IPS-20b (cell line): ENCODE measurements at regions not wholly inside any gene's neighbourhood (a gene's known extent, or its start where the extent isn't known, plus 50 kb on each side); places are given as distances from the start of the nearest gene placed in this dataset.

ENCODE experiments used
- H3K27ac ChIP-seq: one replicate; pipeline ENCODE4 v1.5.1; 2013; ENCODE audit warnings: low read length
- H3K27me3 ChIP-seq: 2 replicates; pipeline ENCODE4 v1.6.1; 2013; ENCODE audit warnings: mild to moderate bottlenecking, low read length, inconsistent platforms; ENCODE audit not compliant: insufficient read depth
- H3K36me3 ChIP-seq: 2 replicates; pipeline ENCODE4 v1.6.1; 2013; ENCODE audit warnings: low read depth, mild to moderate bottlenecking, inconsistent platforms, low read length, moderate library complexity; ENCODE audit not compliant: insufficient read depth
- H3K4me1 ChIP-seq: 2 replicates; pipeline ENCODE4 v1.6.1; 2013; ENCODE audit warnings: mild to moderate bottlenecking, control low read depth, inconsistent platforms, low read length, moderate library complexity; ENCODE audit not compliant: insufficient read depth
- H3K4me3 ChIP-seq: 2 replicates; pipeline ENCODE4 v1.5.1; 2013; ENCODE audit warnings: mild to moderate bottlenecking, low read length, inconsistent platforms
- H3K9ac ChIP-seq: 2 replicates; pipeline ENCODE4 v1.6.1; 2013; ENCODE audit warnings: low read depth, mild to moderate bottlenecking, inconsistent platforms, low read length, moderate library complexity
- H3K9me3 ChIP-seq: 2 replicates; pipeline ENCODE4 v1.6.1; 2013; ENCODE audit warnings: mild to moderate bottlenecking, low read depth, low read length, inconsistent platforms; ENCODE audit not compliant: insufficient read depth

GRCh38 chr3:159137949-159138348 is 336.1 kb downstream of the MFSD1 start:
- no peak overlapping the region for H3K9ac ChIP-seq
- H3K4me3 ChIP-seq, result no peak overlapping the region
- H3K36me3 ChIP-seq, result no peaks in the 10 kb centered on the region
- H3K27ac ChIP-seq, result no peak overlapping the region
- no peaks in the 10 kb centered on the region for H3K9me3 ChIP-seq
- no peaks in the 10 kb centered on the region for H3K4me1 ChIP-seq
- no peaks in the 10 kb centered on the region for H3K27me3 ChIP-seq

DNA sequence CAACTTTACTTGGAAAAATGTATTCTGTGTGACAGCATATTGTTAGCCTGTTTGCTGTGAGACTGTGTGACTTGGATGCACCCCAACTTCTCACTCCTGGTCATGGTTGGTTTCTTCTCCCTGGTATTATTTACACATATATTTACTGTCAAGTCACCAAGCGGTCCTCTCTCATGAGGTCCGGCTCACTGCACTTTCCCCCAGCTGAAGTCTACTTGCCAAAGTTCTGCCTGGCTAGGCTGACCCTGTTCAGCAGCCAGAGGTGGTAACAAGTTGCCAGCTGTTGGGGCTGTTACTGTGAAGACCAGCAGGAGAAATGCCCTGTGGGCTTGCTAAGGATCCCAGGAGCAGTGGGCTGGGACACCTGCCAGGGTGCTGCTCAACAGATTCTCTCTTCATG is 337.5 kb downstream of the MFSD1 start:
- Histone ChIP-seq H3K27me3 (no peaks in the 10 kb centered on the region), H3K4me3 (no peak overlapping the region), H3K27ac (no peak overlapping the region), H3K4me1 (no peaks in the 10 kb centered on the region), H3K9ac (no peak overlapping the region), H3K36me3 (no peaks in the 10 kb centered on the region), H3K9me3 (no peaks in the 10 kb centered on the region)

DNA sequence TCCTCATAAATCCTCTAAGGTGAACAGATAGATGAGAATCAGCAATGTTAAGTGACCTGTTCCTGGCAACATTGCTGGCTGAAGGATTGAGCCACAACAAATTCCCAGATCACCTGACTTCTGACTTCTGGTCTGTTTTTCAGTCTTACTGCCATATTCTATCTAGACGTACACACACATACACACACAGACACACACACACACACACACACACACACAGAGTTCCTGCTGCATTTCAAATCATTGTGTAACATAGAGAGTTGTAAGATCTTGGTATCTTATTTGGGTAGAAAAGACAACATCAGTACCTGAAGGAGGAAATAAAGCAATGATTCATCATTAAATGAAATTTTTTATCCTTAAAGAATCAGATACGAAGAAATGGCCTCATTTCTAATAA is 342.6 kb downstream of the MFSD1 start:
- H3K36me3 ChIP-seq, result no peaks in the 10 kb centered on the region
- H3K27ac ChIP-seq, result no peak overlapping the region
- H3K9me3 ChIP-seq, result no peaks in the 10 kb centered on the region
- no peaks in the 10 kb centered on the region for H3K27me3 ChIP-seq
- no peaks in the 10 kb centered on the region for H3K4me1 ChIP-seq
- no peak overlapping the region for H3K9ac ChIP-seq
- no peak overlapping the region for H3K4me3 ChIP-seq

DNA sequence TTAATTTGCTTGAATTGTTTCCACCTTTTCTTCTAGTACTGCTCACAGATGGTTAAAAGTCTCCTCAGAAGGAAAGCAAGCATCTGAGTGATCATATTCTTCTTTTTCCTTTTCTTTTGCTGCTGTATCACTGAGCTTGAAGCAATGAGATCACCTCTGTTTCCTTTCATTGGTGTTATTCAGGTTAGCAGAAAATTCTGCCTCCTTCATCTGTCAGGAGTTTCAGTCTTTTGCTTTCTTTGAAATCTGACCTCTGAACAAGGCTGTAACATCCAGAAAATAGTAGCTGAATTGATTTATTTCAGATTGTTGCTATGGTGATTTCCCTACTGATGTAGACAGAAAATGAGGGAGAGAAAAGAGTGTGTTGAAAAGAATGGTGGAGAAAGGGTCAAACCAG is 343.0 kb downstream of the MFSD1 start:
- no peaks in the 10 kb centered on the region for H3K36me3 ChIP-seq
- H3K27me3 ChIP-seq, result no peaks in the 10 kb centered on the region
- no peak overlapping the region for H3K9ac ChIP-seq
- no peaks in the 10 kb centered on the region for H3K4me1 ChIP-seq
- no peaks in the 10 kb centered on the region for H3K9me3 ChIP-seq
- no peak overlapping the region for H3K4me3 ChIP-seq
- H3K27ac ChIP-seq, result no peak overlapping the region

DNA sequence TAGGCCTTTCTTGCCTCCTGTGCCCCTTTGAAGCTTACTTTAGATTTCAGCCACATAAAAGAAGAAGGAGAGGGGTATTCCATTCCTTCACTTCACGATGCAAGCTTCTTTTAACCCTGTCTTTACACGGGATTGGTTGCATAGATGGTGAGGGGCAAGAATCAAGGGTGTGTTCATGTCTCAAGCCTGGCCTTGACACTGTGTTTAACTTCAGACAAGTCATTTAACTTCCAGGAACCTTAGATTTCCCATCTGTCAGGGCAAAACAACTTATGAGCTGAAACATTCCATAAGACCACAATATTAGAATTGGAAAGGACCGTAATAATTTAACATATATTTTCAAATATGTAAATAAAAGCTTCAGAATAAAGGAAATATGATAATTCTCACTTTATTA is 344.5 kb downstream of the MFSD1 start:
- Histone ChIP-seq H3K9ac (no peak overlapping the region), H3K36me3 (no peaks in the 10 kb centered on the region), H3K27ac (no peak overlapping the region), H3K27me3 (no peaks in the 10 kb centered on the region; the same call in 1 of the 2 replicates), H3K4me3 (no peak overlapping the region), H3K4me1 (no peaks in the 10 kb centered on the region), H3K9me3 (no peaks in the 10 kb centered on the region)

DNA sequence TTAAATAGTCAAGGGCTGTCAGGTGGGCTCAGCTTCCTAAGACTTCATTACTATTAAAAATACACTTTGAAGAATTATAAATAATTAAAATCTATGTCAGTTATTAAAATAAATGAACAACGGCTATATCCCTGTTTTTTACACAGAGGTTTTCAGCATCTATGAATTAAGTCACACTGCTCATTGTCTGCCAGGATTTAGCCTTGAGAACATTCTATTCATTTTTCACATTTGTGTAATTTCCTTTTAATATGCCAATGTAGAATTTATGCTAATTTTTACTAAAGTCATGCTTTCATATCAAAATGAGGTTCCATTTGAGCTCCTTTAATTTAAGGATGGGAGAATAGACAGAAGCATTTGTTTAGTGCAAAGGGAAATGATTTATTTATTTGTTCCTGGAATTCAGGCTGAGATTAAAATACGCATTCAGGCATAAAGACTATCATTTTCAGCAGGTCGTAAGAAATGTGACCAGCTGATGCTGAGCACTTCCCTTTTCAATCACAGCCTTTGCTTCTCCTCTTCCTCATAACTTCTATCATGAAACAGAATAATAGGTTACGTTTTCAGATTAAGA is 345.1 kb downstream of the MFSD1 start:
- Histone ChIP-seq H3K36me3 (no peaks in the 10 kb centered on the region), H3K4me3 (no peak overlapping the region)

DNA sequence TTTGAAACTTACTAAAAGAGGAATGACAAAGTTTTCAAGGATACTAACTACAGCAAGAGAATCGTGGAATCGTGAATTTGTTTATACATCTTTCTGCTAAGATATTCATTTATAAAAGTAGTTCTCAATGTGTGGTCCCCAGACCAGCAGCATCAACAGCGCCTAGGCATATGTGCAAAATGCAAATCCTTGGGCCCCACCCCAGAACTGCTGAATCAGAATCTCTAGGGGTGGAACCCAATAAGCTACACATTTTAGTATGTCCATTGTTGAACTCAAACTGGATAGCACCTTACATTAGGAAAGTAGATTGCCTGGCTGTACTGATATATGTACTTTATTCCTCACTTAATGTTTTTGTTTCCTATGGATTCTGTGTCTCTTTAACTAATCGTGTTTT is 346.0 kb downstream of the MFSD1 start:
- Histone ChIP-seq H3K9me3 (no peaks in the 10 kb centered on the region), H3K27me3 (no peaks in the 10 kb centered on the region; the same call in 1 of the 2 replicates)

More for the DNA sequence above, 345.1 kb downstream of the MFSD1 start:
- Histone ChIP-seq H3K9me3 (no peaks in the 10 kb centered on the region), H3K27ac (no peak overlapping the region), H3K9ac (no peak overlapping the region), H3K27me3 (no peaks in the 10 kb centered on the region; the same call in 1 of the 2 replicates), H3K4me1 (no peaks in the 10 kb centered on the region)

DNA sequence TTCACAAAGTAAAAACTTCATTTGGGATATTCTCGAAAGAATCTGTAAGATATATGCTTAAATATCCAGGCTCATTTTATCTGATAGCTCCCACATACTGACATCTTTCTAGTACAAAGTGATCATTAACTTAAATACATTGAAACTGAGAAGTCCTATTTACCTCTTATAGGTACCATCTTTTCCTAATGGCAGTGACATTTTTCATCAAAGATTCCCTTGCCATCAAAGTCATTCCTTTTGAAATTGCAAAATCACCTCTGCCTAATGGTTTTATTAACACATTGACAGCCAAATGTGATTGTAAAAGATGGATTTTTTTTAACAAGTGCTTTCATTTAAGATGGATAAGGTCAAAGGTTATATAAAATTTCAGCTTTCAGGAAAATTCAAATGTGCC is 346.6 kb downstream of the MFSD1 start:
- Histone ChIP-seq H3K36me3 (no peaks in the 10 kb centered on the region), H3K4me1 (no peaks in the 10 kb centered on the region), H3K9ac (no peak overlapping the region), H3K4me3 (no peak overlapping the region), H3K27ac (no peak overlapping the region), H3K27me3 (no peaks in the 10 kb centered on the region; the same call in 1 of the 2 replicates), H3K9me3 (no peaks in the 10 kb centered on the region)

More for the DNA sequence above, 346.0 kb downstream of the MFSD1 start:
- Histone ChIP-seq H3K9ac (no peak overlapping the region), H3K36me3 (no peaks in the 10 kb centered on the region), H3K27ac (no peak overlapping the region), H3K4me1 (no peaks in the 10 kb centered on the region), H3K4me3 (no peak overlapping the region)

DNA sequence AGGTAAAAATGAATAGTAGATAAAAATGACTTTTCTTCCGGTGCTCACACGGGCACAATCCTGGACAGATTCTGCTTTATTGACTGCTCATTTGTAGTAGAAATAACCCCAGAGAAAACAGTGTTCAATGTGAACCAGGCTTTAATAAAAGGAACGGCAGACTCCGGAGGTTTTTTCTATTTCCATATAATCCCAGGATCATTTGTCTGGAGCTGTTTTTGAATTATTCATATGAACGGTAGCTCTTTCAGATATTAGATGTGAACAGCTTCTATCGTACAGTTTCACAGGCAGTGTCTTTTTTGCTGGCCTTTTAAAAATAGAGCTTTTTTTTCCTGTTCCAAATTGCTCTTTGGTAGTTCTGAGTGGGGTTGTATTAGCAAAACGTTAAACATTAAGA is 347.3 kb downstream of the MFSD1 start:
- H3K27me3 ChIP-seq, result no peaks in the 10 kb centered on the region; the same call in 1 of the 2 replicates
- no peak overlapping the region for H3K9ac ChIP-seq
- H3K4me3 ChIP-seq, result no peak overlapping the region
- H3K36me3 ChIP-seq, result no peaks in the 10 kb centered on the region
- H3K27ac ChIP-seq, result no peak overlapping the region
- no peaks in the 10 kb centered on the region for H3K9me3 ChIP-seq
- H3K4me1 ChIP-seq, result no peaks in the 10 kb centered on the region

- no peaks in the 10 kb centered on the region; the same call in 1 of the 2 replicates for H3K27me3 ChIP-seq
Observed at GRCh38 chr3:159149633-159150032, 347.8 kb downstream of the MFSD1 start.

GRCh38 chr3:159150180-159150579 is 348.3 kb downstream of the MFSD1 start:
- no peak overlapping the region for H3K4me3 ChIP-seq
- H3K36me3 ChIP-seq, result no peaks in the 10 kb centered on the region
- no peaks in the 10 kb centered on the region; the same call in 1 of the 2 replicates for H3K27me3 ChIP-seq
- no peaks in the 10 kb centered on the region for H3K9me3 ChIP-seq
- no peaks in the 10 kb centered on the region for H3K4me1 ChIP-seq
- no peak overlapping the region for H3K27ac ChIP-seq
- H3K9ac ChIP-seq, result no peak overlapping the region

More at GRCh38 chr3:159149633-159150032, 347.8 kb downstream of the MFSD1 start:
- H3K36me3 ChIP-seq, result no peaks in the 10 kb centered on the region
- no peak overlapping the region for H3K27ac ChIP-seq
- no peak overlapping the region for H3K4me3 ChIP-seq
- no peaks in the 10 kb centered on the region for H3K9me3 ChIP-seq
- H3K4me1 ChIP-seq, result no peaks in the 10 kb centered on the region
- no peak overlapping the region for H3K9ac ChIP-seq

- no peak overlapping the region for H3K9ac ChIP-seq
- H3K4me1 ChIP-seq, result no peaks in the 10 kb centered on the region
- no peaks in the 10 kb centered on the region; the same call in 1 of the 2 replicates for H3K27me3 ChIP-seq
- no peaks in the 10 kb centered on the region for H3K9me3 ChIP-seq
- no peak overlapping the region for H3K4me3 ChIP-seq
- no peak overlapping the region for H3K27ac ChIP-seq
- no peaks in the 10 kb centered on the region for H3K36me3 ChIP-seq
Observed at GRCh38 chr3:159151130-159151529, 349.3 kb downstream of the MFSD1 start.
